GM21423 (cell line): ENCODE measurements at regions not wholly inside any gene's neighbourhood (a gene's known extent, or its start where the extent isn't known, plus 50 kb on each side); places are given as distances from the start of the nearest gene placed in this dataset.

Source experiments
- ATAC-seq: cut with Tn5 transposase; IDR thresholded peaks from one replicate; pipeline ENCODE4 v1.9.1; 2021; ENCODE audit warnings: mild to moderate bottlenecking, moderate library complexity; ENCODE audit not compliant: unreplicated experiment

- no peak for ATAC-seq
These were observed 95.7 kb upstream of the SPRY2 start for GRCh38 chr13:80436571-80437169.

GRCh38 chr13:80430561-80430960 is 89.6 kb upstream of the SPRY2 start:
- ATAC-seq = no peak

- no peak for ATAC-seq
These were observed 87.6 kb upstream of the SPRY2 start for GRCh38 chr13:80428349-80429096.

GRCh38 chr13:80419416-80419815 is 78.5 kb upstream of the SPRY2 start:
- no peak for ATAC-seq

- no peak for ATAC-seq
These were observed 72.7 kb upstream of the SPRY2 start for GRCh38 chr13:80413611-80414010.

- ATAC-seq = no peak
These were observed 67.3 kb upstream of the SPRY2 start for GRCh38 chr13:80408270-80408669.

GRCh38 chr13:80400865-80401426 is 60.0 kb upstream of the SPRY2 start:
- ATAC-seq = peak; percentile 52

- ATAC-seq = peak; percentile 39
These were observed 59.4 kb upstream of the SPRY2 start for GRCh38 chr13:80400164-80400864.

GRCh38 chr13:80399340-80400163 is 58.6 kb upstream of the SPRY2 start:
- peak; percentile 62 for ATAC-seq
